ENCODE measurements at regions not wholly inside any gene's neighbourhood (a gene's known extent, or its start where the extent isn't known, plus 50 kb on each side); places are given as distances from the start of the nearest gene placed in this dataset.

DNA sequence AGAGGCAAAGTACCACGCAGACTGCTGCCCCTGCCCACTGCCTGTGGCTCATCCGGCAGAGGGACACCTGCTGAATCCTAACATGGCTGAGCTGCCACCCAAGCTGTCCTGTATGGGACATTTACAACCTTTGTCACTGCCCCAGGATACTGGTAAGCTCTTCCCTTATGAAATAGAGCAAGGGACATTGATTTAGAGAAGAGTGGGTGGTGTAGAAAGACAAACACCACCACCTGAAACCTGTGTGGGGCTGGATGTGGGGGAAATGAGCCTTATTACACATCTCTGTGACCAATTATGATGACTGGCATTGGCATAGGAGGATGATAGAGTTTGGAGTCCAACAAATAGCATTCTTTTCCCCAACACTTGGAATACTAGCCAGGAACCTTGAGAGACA, 81.2 kb upstream of the GZMB start (continued):
- TF ChIP-seq, protein P1, sequence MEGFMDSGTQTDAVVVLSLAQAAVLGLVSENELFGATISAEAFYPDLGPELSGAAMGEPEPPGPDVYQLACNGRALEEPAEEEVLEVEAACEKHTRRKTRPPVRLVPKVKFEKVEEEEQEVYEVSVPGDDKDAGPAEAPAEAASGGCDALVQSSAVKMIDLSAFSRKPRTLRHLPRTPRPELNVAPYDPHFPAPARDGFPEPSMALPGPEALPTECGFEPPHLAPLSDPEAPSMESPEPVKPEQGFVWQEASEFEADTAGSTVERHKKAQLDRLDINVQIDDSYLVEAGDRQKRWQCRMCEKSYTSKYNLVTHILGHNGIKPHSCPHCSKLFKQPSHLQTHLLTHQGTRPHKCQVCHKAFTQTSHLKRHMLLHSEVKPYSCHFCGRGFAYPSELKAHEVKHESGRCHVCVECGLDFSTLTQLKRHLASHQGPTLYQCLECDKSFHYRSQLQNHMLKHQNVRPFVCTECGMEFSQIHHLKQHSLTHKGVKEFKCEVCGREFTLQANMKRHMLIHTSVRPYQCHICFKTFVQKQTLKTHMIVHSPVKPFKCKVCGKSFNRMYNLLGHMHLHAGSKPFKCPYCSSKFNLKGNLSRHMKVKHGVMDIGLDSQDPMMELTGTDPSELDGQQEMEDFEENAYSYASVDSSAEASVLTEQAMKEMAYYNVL (CRISPR knock-in tag; IDR thresholded peaks at IDR 0.05; ENCODE audit: borderline replicate concordance) = no peak
- no peak for TF ChIP-seq ZNF333 (CRISPR knock-in tag; IDR thresholded peaks at IDR 0.05; ENCODE audit: borderline replicate concordance)
- TF ChIP-seq, protein P2, sequence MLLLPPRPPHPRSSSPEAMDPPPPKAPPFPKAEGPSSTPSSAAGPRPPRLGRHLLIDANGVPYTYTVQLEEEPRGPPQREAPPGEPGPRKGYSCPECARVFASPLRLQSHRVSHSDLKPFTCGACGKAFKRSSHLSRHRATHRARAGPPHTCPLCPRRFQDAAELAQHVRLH (CRISPR knock-in tag; IDR thresholded peaks at IDR 0.05; ENCODE audit: borderline replicate concordance, low read depth) = no peak

GRCh38 chr14:24713404-24713803, 79.4 kb upstream of the GZMB start:
- POLR2A ChIA-PET = no interaction called here
- no peak for TF ChIP-seq HDAC6 (IDR thresholded peaks at IDR 0.05; ENCODE audit: low read depth, low read length)
- TF ChIP-seq ZFY (CRISPR knock-in tag; IDR thresholded peaks at IDR 0.05) = peak; percentile 23; the same call in 1 of the 2 replicates
- TF ChIP-seq GATAD1 (CRISPR knock-in tag; IDR thresholded peaks at IDR 0.05) = no peak
- TF ChIP-seq ZNF296 (CRISPR knock-in tag; conservative IDR thresholded peaks at IDR 0.05) = no peak
- no peak; the same call in 1 of the 2 replicates for TF ChIP-seq MEIS2 (CRISPR knock-in tag; IDR thresholded peaks at IDR 0.05)
- no peak for TF ChIP-seq PBX3 (CRISPR knock-in tag; IDR thresholded peaks at IDR 0.05; ENCODE audit: borderline replicate concordance)
- peak; percentile 37; the same call in 1 of the 2 replicates for TF ChIP-seq ZNF430 (CRISPR knock-in tag; IDR thresholded peaks at IDR 0.05)
- no peak for TF ChIP-seq ZBTB4 (CRISPR knock-in tag; IDR thresholded peaks at IDR 0.05; ENCODE audit: borderline replicate concordance)
- no peak for TF ChIP-seq TCF7L2 (IDR thresholded peaks at IDR 0.05; ENCODE audit: low read depth, low read length)
- TF ChIP-seq, protein P3, sequence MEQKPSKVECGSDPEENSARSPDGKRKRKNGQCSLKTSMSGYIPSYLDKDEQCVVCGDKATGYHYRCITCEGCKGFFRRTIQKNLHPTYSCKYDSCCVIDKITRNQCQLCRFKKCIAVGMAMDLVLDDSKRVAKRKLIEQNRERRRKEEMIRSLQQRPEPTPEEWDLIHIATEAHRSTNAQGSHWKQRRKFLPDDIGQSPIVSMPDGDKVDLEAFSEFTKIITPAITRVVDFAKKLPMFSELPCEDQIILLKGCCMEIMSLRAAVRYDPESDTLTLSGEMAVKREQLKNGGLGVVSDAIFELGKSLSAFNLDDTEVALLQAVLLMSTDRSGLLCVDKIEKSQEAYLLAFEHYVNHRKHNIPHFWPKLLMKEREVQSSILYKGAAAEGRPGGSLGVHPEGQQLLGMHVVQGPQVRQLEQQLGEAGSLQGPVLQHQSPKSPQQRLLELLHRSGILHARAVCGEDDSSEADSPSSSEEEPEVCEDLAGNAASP (CRISPR knock-in tag; IDR thresholded peaks at IDR 0.05; ENCODE audit: borderline replicate concordance) = peak; percentile 25; the same call in 1 of the 2 replicates
- TF ChIP-seq FOXO1 (CRISPR knock-in tag; IDR thresholded peaks at IDR 0.05) = no peak

More at GRCh38 chr14:24713404-24713803, 79.4 kb upstream of the GZMB start:
- no peak for FAIRE-seq
- BruUV-seq (replicated peaks) = no TSS peak
- in situ Hi-C loops (cut with HindIII; ENCODE audit: extremely low pct_ligation_motif_present, low pct_unique_long_range_greater_than_20kb) = no loop called here
- Histone ChIP-seq H3K4me3 (replicated peaks in 1 of 3; ENCODE audit: insufficient read depth in 1 of 3, low read depth in 2 of 3, low read length in 3 of 3) (no peak overlapping the region), H3K27me3 (ENCODE audit: control insufficient read depth in 1 of 2, insufficient read depth in 2 of 2, low read length in 2 of 2) (no peaks in the 10 kb centered on the region; a peak in 1 of 5 replicates), H2AFZ (ENCODE audit: low read length) (no peak overlapping the region), H3K27ac (ENCODE audit: extremely low read length, insufficient read depth, low read length) (no peak overlapping the region), H3K36me3 (replicated peaks in 1 of 2; ENCODE audit: control insufficient read depth in 1 of 2, insufficient read depth in 2 of 2, low read length in 2 of 2) (no peaks in the 10 kb centered on the region), H3K4me1 (ENCODE audit: insufficient read depth, low read length) (peaks cover 7% of the 10 kb centered on the region), H4K20me1 (ENCODE audit: insufficient read depth, low read length) (no peaks in the 10 kb centered on the region), H3K4me2 (ENCODE audit: low read depth, low read length) (no peak overlapping the region), H3K79me2 (ENCODE audit: insufficient read depth, low read length) (no peaks in the 10 kb centered on the region), H3K9me3 (ENCODE audit: low read length) (no peaks in the 10 kb centered on the region), H3K9ac (ENCODE audit: insufficient read depth, low read depth, low read length) (no peak overlapping the region)
- WGBS (ENCODE audit: low lambda C conversion rate) = 17% methylated on average over 4 of the region's 4 CpGs
- CTCF ChIA-PET (ENCODE audit: low intra/inter-chr PET ratio, low total read pairs) = no interaction called here
- intact Hi-C loops (cut with micrococcal nuclease; ENCODE audit: unreplicated experiment) = no loop called here
- peak; percentile 51 for ATAC-seq
- peak; percentile 27 for DNase-seq (ENCODE audit: low spot score)

All from HepG2 (cell line).